Astrocyte (in vitro differentiated cells and primary cell): ENCODE measurements at regions not wholly inside any gene's neighbourhood (a gene's known extent, or its start where the extent isn't known, plus 50 kb on each side); places are given as distances from the start of the nearest gene placed in this dataset.

Experiments used
- DNase-seq: peaks from one replicate; pipeline ENCODE4 v3.0.0-alpha.2; 2010; ENCODE audit warnings: low read depth
- FAIRE-seq: peaks from 2 replicates; lab custom pipeline; 2011; peaks lifted over from hg19 to GRCh38; lab: Jason Lieb, UNC
- H2AFZ ChIP-seq: 2 replicates; pipeline ENCODE4 v1.6.0; 2012; ENCODE audit warnings: low read depth, low read length, inconsistent platforms
- H3K27ac ChIP-seq: 2 replicates; pipeline ENCODE4 v1.5.1; 2011; ENCODE audit warnings: low read depth, low read length, inconsistent platforms
- H3K27me3 ChIP-seq: 2 replicates; pipeline ENCODE4 v1.6.0; 2011; ENCODE audit warnings: low read length, inconsistent platforms; ENCODE audit not compliant: insufficient read depth
- H3K36me3 ChIP-seq: 2 replicates; pipeline ENCODE4 v1.5.1; 2011; ENCODE audit warnings: low read length, inconsistent platforms; ENCODE audit not compliant: insufficient read depth
- H3K4me1 ChIP-seq: 2 replicates; pipeline ENCODE4 v1.5.1; 2011; ENCODE audit warnings: low read length, inconsistent platforms; ENCODE audit not compliant: insufficient read depth
- H3K4me2 ChIP-seq: 2 replicates; pipeline ENCODE4 v1.6.0; 2012; ENCODE audit warnings: low read length, inconsistent platforms
- H3K4me3 ChIP-seq: 2 replicates; pipeline ENCODE4 v1.5.1; 2011; ENCODE audit warnings: low read depth, mild to moderate bottlenecking, low read length, inconsistent platforms; ENCODE audit not compliant: insufficient read depth
- H3K79me2 ChIP-seq: 2 replicates; pipeline ENCODE4 v1.6.0; 2012; ENCODE audit warnings: mild to moderate bottlenecking, low read length, inconsistent platforms; ENCODE audit not compliant: insufficient read depth
- H3K9ac ChIP-seq: 2 replicates; pipeline ENCODE4 v1.6.0; 2012; ENCODE audit warnings: mild to moderate bottlenecking, low read length, inconsistent platforms
- H3K9me3 ChIP-seq: 2 replicates; pipeline ENCODE4 v1.5.1; 2012; ENCODE audit warnings: low read depth, mild to moderate bottlenecking, low read length, inconsistent platforms; ENCODE audit not compliant: insufficient read depth
- H4K20me1 ChIP-seq: 2 replicates; pipeline ENCODE4 v1.6.0; 2012; ENCODE audit warnings: low read length, inconsistent platforms; ENCODE audit not compliant: insufficient read depth
- H3K27ac Mint-ChIP-seq: one replicate; pipeline ENCODE4 v1.8.0; 2021; ENCODE audit warnings: mild to moderate bottlenecking, mixed read lengths; ENCODE audit not compliant: unreplicated experiment
- H3K27me3 Mint-ChIP-seq: one replicate; pipeline ENCODE4 v1.8.0; 2021; ENCODE audit warnings: low read depth, mixed read lengths; ENCODE audit not compliant: unreplicated experiment
- H3K36me3 Mint-ChIP-seq: one replicate; pipeline ENCODE4 v1.8.0; 2021; ENCODE audit warnings: low read depth, mixed read lengths; ENCODE audit not compliant: unreplicated experiment
- H3K4me1 Mint-ChIP-seq: one replicate; pipeline ENCODE4 v1.8.0; 2021; ENCODE audit warnings: low read depth, mixed read lengths; ENCODE audit not compliant: unreplicated experiment
- H3K4me3 Mint-ChIP-seq: one replicate; pipeline ENCODE4 v1.8.0; 2021; ENCODE audit warnings: mild to moderate bottlenecking, moderate library complexity, mixed read lengths; ENCODE audit not compliant: unreplicated experiment
- H3K9me3 Mint-ChIP-seq: one replicate; pipeline ENCODE4 v1.8.0; 2021; ENCODE audit warnings: mild to moderate bottlenecking, mixed read lengths; ENCODE audit not compliant: unreplicated experiment
- EZH2 ChIP-seq: IDR thresholded peaks from 2 replicates; pipeline ENCODE4 v1.6.1; 2012; ENCODE audit warnings: mild to moderate bottlenecking, low read length, inconsistent platforms; ENCODE audit not compliant: insufficient read depth
- TF ChIP-seq, protein P1 (sequence below): IDR thresholded peaks from 2 replicates; pipeline ENCODE4 v1.5.1; 2011; ENCODE audit warnings: low read depth, mild to moderate bottlenecking, inconsistent platforms, low read length, moderate library complexity; ENCODE audit not compliant: insufficient read depth

- peak overlapping the region; percentile 80 for H2AFZ ChIP-seq
- H3K9me3 Mint-ChIP-seq, result no peaks in the 10 kb centered on the region
- no peaks in the 10 kb centered on the region for H4K20me1 ChIP-seq
- no peak overlapping the region for H3K4me3 ChIP-seq
- no peak overlapping the region for H3K4me3 Mint-ChIP-seq
- DNase-seq (peak; percentile 44), FAIRE-seq (peak; percentile 72)
- no peak overlapping the region for H3K27ac ChIP-seq
- peak overlapping the region; percentile 63 for H3K9ac ChIP-seq
- H3K4me2 ChIP-seq, result peak overlapping the region; percentile 90
- H3K27ac Mint-ChIP-seq, result no peak overlapping the region
- TF ChIP-seq, protein P1, sequence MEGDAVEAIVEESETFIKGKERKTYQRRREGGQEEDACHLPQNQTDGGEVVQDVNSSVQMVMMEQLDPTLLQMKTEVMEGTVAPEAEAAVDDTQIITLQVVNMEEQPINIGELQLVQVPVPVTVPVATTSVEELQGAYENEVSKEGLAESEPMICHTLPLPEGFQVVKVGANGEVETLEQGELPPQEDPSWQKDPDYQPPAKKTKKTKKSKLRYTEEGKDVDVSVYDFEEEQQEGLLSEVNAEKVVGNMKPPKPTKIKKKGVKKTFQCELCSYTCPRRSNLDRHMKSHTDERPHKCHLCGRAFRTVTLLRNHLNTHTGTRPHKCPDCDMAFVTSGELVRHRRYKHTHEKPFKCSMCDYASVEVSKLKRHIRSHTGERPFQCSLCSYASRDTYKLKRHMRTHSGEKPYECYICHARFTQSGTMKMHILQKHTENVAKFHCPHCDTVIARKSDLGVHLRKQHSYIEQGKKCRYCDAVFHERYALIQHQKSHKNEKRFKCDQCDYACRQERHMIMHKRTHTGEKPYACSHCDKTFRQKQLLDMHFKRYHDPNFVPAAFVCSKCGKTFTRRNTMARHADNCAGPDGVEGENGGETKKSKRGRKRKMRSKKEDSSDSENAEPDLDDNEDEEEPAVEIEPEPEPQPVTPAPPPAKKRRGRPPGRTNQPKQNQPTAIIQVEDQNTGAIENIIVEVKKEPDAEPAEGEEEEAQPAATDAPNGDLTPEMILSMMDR, result peak; percentile 40
- no peak for TF ChIP-seq EZH2
- H3K36me3 ChIP-seq, result no peaks in the 10 kb centered on the region
- peaks cover 27% of the 10 kb centered on the region for H3K27me3 Mint-ChIP-seq
- H3K27me3 ChIP-seq, result peaks cover 9% of the 10 kb centered on the region
- no peaks in the 10 kb centered on the region for H3K4me1 ChIP-seq
- no peaks in the 10 kb centered on the region for H3K9me3 ChIP-seq
- no peaks in the 10 kb centered on the region for H3K4me1 Mint-ChIP-seq
- H3K79me2 ChIP-seq, result no peaks in the 10 kb centered on the region
- no peaks in the 10 kb centered on the region for H3K36me3 Mint-ChIP-seq
Measured at GRCh38 chr1:227437495-227438008, 119.3 kb upstream of the CDC42BPA start.

DNA sequence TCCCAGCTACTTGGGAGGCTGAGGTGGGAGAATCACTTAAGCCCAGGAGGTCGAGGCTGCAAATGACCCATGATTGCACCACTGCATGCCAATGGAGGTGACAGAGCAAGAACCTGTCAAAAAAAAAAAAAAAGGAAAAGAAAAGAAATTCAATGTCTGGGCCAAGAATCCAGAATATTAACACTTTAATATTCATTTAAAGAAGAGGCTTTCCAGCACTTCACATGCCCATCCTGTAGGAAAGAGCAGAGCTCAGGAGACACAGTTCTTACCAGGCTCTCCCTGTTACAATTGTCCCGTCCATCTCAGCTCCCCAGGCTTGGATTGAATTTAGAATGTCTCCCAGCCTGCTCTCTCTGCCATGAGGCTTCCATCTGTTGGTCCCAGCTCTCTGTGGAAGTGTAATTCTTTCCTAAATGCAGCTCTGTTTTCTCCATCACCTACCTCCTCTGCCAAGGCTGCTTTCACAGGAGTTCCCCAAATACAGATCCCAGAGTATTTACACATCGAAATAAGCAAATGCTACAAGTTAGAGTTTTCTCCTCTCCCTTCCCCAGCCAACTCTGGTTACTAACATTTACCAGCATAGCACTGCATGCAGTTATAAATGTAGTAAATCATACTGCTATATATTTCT is 116.6 kb upstream of the CDC42BPA start:
- H3K79me2 ChIP-seq, result no peaks in the 10 kb centered on the region
- no peak overlapping the region for H2AFZ ChIP-seq
- H4K20me1 ChIP-seq, result no peaks in the 10 kb centered on the region
- H3K4me1 Mint-ChIP-seq, result peaks cover 3% of the 10 kb centered on the region
- no peak overlapping the region for H3K9ac ChIP-seq
- no peaks in the 10 kb centered on the region for H3K36me3 Mint-ChIP-seq
- DNase-seq (no peak), FAIRE-seq (no peak)
- peaks cover 7% of the 10 kb centered on the region for H3K27me3 ChIP-seq
- peak overlapping the region; percentile 26 for H3K27ac Mint-ChIP-seq
- H3K36me3 ChIP-seq, result no peaks in the 10 kb centered on the region
- no peak for TF ChIP-seq EZH2
- TF ChIP-seq, protein P1, result no peak
- peaks cover 13% of the 10 kb centered on the region for H3K27me3 Mint-ChIP-seq
- H3K4me2 ChIP-seq, result no peak overlapping the region
- H3K27ac ChIP-seq, result no peak overlapping the region
- no peak overlapping the region for H3K4me3 ChIP-seq
- H3K9me3 ChIP-seq, result no peaks in the 10 kb centered on the region
- no peaks in the 10 kb centered on the region for H3K9me3 Mint-ChIP-seq
- H3K4me3 Mint-ChIP-seq, result no peak overlapping the region
- peaks cover 15% of the 10 kb centered on the region for H3K4me1 ChIP-seq
